HG02571 (cell line): ENCODE measurements at regions not wholly inside any gene's neighbourhood (a gene's known extent, or its start where the extent isn't known, plus 50 kb on each side); places are given as distances from the start of the nearest gene placed in this dataset.

Experiments used
- ATAC-seq: cut with Tn5 transposase; IDR thresholded peaks from one replicate; pipeline ENCODE4 v1.9.1; 2021; ENCODE audit warnings: mild to moderate bottlenecking, moderate library complexity; ENCODE audit not compliant: unreplicated experiment

DNA sequence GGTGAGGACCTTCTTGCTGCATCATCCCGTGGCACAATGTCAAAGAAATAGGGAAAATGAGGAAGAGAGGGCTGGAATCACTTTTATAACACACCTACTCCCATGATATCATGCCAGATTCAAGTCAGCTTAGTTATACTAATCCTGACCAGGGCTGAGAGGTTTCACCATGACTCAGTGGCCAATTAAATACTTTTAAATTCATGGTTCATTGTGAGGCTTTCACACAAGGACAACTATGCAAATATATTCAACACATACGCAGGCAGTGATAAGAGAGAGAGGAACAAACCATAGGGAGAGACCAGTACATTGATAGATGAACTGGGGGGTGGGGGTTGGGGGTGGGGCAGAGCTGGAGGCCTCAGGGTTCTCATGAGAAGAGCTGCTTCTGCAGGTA lies 313.1 kb downstream of the LRFN2 start:
- no peak for ATAC-seq

DNA sequence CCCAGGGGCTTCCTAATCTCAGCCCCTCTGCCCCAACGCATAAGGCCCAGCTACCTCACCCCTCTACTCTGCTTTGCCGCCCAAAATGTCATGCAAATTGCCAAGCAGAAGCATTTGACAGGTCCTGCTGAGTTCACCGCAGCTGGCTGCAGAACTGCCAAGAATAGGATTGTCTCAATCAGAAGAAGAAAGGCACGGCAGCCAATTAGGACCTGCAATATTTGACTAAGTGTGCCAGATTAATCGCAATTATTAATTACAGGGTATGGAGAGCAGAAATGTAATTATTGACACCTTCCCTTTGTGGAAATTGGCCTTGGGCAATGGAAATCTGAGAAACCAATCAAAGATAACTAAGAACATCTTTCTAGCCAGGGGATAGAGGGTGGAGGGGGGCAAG lies 318.6 kb downstream of the LRFN2 start:
- no peak for ATAC-seq

DNA sequence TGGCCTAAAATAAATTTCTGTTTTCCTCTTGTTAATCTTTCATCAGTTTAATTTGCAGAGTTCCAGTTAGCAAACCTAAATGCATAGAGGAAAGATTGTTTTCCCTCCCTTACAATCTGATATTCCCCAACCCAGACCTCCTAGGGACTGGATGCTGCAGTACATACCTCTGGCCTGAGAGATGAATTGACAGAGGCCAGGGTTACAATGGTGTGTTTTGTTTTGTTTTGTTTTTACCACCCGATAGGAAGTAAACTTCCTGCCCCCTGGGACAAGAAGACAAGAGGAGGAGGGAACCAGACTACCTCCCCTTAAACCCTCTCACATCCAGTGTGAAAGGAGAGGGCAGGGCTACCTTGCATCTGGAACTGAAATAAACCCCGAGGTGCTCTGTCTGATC lies 319.0 kb downstream of the LRFN2 start:
- ATAC-seq, result no peak

DNA sequence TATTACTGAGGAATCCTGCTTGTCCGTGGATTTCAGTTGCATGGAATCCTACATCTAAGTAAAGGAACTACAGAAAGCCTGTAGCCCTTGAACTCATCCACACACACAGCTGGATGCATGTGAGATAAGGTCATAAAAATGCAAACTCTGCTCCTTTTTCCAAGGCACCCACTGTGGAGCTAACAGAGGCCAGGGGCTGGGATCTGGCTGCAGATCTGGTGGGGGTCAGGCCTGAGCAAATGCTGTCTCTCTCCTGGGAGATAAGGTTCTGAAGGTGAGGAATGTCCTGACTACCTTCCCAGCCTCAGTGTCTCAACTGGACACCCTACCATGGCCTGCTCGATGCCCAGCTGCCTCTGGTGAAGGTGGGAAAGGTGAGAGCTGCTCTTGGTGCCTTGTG lies 321.5 kb downstream of the LRFN2 start:
- no peak for ATAC-seq

DNA sequence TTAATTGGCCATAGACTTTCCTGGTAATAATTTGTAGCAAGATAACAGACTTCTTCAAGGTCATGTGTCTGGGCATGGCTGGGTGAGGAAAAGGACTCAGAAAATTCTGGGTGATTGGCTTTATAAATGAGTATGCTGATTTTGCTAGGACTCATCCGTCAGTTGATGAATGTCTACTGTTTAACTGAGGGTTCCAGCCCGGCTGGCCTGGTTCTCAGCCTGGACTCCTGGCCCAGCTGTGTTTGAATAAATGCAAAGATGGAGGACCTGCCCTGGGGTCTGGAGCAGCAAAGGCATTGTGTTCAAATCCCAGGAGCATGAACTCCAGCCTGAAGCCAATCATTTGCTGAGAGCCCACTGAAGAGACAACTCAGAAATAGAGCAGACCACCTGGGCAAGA lies 323.2 kb downstream of the LRFN2 start:
- no peak for ATAC-seq

DNA sequence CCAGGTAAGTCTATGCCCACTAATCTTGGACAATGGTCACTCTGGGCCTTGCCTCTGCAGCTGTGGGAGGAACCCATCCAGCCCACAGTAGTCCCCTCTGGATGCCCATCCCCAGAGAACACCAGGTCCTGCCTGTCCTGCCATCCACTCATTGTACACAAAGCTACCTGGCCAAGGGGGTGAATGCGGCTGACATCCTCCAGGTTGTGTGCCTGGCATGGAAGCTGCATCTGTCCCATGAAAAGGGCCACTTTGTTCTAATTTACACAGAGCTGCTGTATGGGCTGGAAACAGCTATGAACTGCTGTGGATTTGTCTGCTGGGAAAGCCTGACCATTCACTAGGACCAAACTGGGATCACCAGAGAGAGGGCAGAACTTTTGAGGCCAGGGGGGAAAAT lies 324.8 kb downstream of the LRFN2 start:
- no peak for ATAC-seq

DNA sequence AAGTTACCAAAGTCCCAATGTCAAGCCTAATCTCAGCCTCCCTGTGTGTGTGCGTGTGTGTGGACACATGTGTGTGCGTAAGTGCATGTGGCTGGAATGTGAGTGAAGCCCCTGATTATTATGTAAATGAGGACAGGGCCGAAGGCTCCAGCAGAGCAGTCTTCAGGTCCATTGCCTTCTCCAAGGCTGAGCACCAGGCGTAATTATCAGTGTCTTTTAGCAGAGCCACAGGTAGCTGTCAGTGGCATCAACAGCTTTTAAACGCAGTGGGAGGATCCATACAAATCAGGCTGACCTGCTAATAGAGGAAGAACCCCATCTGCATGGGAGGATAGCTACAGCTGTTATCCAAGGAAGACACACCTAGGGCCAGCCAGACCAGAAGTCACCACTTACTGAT lies 324.3 kb upstream of the MOCS1 start:
- ATAC-seq, result no peak

DNA sequence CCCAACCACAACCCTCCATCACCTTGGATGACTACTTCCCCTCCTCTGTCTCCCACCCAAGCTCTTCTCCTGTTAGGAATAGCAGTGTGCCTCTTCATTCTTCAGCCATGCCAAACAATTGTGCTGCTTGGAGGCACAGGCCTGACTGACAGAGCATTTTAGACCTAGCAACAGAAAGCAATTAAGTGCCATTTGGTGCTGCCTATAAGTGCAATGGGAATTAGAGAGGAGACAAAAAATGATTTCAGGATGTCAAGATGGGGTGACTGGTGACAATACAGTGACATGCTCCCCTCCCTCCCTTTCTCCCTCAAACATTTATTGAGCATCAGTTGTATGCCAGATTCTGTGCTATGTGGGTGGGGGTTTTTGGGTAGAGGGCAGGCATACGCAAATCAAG lies 322.6 kb upstream of the MOCS1 start:
- ATAC-seq, result no peak

DNA sequence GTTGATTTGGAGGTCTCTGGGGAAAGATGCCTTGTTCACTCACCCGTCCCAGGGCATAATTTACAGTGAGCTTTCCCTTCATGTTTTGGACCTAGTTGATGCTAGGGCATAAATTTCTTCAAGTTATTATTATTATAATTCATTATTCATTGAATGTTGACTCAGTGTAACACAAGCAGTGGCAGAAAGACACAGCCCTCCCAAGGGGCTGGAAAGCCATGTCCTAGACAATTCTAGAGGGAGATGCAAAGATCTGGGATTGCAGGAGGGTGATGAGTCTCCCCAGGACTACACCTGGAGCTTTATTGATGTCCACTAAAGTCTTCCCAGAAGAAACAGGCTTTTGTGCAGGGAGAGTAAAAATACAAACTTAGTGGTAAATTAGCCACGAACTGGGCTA lies 322.0 kb upstream of the MOCS1 start:
- ATAC-seq, result no peak

DNA sequence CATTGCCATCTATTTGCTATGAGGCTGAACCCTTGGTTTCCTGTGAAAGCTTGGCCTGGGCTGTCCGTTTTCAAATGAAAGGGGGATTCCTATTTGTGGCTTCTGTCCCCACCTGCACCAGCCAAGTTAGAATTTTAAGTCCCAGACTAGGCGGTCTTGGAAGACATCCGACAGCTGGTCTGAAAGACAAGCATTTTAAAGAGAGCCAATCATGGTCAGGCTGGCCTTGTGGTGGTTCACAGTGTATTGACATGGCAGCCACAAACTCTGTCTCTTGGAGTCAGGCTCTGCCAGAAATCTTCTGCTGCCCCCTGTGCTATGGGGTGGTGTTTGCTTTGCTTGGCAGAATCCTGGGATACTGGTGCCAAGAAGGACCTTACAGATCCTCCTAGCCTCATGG lies 319.2 kb upstream of the MOCS1 start:
- no peak for ATAC-seq

DNA sequence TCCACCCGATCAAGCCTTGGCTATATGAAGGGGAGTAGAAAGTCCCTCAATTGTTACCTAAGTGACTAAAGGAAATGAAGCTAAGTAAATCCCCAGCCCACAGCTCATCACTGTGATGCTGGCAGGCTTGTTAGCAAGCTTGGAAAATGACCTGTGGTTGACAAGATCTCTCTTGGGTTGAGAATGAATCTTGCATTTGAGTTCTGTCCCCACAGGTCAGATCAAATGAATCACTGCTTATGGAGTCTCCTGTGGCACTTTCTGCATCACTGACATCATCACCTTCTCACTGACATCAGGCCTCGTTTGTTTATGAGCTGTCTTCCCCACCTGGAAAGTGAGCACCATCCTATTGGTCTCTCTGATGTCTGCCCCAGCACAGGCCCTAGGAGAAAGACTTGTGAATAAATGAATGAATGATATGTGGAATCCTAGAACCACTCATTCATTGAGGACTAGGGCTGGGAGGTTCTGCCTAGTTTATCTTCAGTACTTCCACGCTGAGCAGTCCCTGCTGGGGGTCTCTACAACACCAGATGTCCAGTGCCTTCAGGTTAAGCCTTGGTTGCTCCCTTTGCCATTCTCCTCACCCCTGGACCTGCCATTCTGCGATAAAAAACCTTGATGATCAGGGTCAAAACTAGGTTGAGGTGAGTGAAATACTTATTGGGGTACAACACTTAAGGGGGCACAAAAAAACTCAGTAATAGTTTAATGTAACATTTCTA lies 318.4 kb upstream of the MOCS1 start:
- ATAC-seq, result no peak

DNA sequence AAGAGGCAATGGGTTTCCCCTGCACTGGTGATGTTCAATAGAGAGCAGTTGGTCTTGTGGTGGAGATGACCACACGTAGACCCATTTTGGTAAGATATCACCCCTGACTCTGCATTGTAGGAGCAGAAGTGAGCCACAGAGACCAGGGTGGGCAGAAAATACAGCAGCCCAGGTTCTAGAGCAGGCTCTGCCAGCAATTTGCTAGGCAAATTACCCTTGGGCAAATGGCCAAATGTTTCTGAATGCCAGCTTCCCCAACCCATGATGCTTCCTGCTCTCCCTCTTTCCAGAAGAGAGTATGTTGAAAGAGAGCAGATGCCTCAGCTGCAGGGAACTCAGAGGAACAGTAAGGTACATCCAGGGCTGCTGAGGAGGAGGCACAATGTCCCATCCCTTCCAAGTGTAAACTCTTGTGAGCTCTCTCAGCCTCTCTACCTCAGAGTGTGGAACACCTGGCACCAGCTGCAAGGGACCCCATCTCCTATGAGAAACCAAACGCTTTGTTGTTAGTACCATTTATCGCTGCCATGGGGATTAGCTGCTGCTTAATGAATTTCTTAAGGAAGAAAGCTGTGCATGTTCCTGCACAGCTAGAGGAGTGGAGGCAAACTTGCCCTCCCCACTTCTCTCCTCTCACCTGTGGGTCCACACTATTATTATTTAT lies 317.5 kb upstream of the MOCS1 start:
- ATAC-seq, result no peak

DNA sequence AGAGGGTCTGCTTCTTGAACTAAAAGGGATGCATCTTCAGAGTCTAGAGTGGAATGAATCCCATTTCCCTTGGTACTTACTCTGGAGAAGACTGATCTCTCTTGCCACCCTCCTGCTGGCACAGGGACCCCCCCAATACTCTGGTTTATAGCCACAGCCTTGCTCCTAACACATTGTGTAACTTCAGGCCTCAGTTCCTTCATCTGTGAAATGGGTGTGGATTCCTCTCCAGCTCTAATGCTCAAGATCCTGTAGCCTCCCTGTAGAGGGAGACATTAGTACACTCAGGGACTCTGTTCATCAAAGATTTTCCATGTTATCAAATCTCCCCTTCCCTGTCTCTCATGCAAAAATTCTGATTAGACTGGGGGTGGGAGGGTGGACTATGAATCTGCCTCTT lies 315.7 kb upstream of the MOCS1 start:
- no peak for ATAC-seq

DNA sequence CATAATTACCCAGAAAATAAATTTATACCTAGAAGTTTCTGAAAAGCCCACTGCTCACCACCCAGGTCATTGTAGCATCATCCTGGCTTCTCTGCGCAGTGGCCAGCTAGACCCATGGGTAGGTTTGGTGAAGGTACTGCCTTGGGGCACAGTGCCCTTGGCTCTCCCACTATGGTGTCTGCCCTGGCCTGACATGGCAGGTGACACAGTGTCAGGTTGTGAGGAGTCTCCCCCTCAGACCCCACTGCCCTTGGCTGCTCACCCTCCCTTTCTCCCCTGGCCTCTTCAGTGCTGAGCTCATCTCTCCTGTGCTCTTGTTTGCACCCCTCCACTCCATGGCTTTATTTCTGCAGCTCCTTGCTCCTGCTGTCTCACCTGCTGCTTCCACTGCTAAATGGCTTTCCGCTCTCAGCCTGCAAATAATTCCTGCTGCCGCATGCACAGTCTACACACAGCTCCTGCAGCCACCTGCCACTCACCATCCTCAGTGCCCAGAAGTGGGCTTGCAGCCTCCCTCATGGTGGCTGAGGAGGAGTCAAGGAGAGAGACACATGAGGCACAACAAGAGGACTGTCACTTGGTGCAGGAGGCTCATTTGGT lies 313.4 kb upstream of the MOCS1 start:
- ATAC-seq, result no peak

DNA sequence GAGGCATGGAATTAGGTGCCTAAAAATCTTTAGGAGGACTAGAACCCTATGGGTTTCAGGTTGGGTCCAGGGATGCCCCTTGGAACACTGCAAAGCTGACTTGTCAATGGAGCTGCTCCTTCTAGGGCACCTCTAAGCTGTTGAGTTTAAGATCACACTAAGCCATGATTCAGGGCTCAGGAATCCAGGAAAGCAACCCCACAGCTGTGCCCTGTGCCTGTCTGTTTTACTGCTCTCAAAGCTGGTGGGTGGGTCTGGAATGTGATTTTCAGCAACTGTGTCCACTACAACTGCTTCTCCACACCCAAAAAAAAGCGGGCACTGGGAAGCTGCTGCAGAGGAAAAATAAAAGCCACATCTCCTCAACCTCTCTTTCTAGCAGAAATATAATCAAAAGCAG lies 310.4 kb upstream of the MOCS1 start:
- no peak for ATAC-seq

DNA sequence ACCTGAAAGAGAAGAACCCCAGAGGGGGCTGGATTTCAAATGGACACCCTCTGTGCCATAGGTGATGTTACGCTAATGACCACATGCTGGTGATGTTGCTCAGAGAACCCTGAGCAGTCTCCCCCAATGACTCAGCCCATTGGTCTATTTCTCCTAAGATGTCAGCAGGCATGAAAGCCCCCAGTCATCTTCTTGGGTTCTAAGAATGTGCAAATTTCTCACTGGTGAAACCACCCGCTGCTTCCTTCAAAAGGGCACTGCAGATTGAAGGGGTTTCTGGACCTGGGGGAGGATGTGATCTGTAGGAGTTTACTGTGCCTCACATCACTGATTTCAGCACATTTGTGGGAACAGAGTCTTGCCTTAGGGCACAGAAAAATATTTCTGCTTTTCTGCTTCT lies 298.4 kb upstream of the MOCS1 start:
- no peak for ATAC-seq

DNA sequence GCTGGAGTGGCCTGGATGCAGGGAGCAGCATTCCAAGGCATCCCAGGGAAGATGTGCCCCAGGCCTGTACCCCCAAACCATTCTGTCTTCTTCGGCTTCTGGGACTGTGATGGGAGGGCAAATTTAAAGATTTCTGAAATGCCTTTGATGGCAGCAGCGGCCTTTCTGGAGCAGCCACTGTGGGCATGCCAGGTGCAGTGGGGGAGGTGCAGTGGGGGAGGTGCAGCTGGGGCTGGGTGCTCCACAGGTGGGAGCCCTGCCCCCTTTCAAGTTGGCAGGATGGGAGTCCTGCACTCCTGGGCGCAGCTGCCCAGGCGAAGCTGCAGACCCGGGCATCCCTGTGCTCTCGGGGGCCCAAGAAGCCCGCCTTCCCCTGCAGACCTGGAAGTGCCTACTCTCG lies 293.5 kb upstream of the MOCS1 start:
- no peak for ATAC-seq

DNA sequence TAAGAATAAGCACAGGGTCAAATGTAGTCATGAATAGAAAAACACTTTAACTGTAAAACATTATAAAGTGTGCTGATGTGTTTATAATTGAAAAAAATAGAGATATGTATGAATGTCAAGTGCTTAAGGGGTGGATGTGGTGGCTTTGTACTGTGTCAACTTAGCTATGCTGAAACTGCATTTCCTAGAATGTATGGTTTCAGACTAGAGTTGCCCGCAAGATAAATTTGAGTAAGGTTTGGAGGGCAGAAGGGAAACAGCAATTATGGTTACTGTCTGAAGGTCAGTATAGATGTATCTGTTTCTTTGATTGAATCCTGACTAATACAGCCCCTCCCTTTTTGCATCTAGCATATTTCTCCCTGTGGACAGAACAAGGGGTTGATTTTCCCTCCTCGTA lies 288.1 kb upstream of the MOCS1 start:
- no peak for ATAC-seq

DNA sequence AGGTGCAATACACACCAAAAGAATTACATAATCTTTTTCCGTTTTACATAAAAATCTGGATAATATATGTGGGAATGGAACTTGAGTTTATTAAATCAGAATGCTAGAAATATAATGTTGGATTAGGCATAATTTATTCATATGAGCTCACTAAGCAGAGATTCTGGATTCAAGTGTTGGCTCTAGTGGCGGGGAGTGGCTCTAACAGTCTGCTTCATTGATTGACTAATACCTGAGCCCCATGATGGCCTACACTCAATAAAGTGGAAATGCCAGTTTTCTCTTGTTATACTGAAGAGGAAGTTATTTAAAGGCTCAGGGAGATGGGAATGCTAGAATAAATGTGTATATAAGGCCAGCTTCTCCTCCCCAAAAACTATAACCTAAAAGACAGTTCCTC lies 285.5 kb upstream of the MOCS1 start:
- ATAC-seq, result no peak

DNA sequence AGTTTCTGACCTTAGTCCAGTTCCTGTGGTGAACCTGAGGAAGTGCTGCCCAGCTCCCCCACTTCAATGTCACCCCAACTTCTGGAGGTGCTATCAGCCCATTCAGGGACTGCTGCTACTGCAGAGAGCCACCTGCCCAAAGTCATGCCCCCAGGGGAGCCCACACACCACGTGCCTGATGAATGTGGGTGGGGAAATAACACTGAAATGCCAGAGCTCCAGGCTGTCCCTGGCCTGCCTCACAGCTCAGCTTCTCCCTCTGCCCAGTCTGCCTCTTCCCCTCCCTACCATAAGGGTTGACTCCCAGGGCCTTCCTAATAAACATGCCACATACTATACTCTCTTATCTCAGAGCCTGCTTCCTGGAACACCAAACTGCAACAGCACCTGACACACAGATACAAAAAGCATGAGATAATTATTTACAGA lies 276.4 kb upstream of the MOCS1 start:
- ATAC-seq, result no peak

DNA sequence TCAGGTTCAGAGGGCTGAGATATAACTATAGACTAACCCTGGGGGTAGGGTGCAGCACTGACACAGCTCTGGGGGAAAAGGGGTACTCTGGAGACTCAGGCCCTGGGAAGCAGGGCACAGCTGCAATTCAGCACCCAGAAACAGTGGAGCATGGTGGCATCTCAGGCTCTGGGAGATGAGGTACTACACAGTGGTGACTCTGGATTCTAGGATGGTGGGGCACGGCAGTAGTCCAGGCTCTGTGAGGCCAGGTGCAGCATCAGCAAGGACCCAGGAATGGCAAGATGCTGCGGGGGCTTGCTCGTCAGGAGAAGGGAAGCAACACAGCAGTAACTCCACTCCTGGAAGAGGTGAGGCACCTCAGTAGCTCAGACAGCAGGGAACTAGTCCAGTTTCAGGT lies 271.5 kb upstream of the MOCS1 start:
- no peak for ATAC-seq

DNA sequence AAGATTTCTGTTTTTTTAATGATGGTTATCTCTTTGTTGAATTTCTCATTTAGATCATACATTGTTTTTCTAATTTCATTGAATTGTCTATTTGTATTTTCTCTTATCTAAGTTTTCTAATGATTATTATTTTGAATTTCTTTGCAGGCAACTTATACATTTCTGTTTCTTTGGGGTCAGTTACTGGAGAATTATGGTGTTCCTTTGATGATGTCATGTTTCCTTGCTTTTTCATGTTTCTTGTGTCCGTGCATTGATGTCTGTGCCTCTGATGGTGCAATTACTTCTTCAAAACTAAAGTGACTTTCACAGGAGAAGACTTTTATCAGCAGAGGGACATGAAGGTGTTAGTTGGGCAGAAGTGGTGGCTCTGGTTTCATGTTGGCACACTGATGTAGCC lies 270.7 kb upstream of the MOCS1 start:
- ATAC-seq, result no peak

DNA sequence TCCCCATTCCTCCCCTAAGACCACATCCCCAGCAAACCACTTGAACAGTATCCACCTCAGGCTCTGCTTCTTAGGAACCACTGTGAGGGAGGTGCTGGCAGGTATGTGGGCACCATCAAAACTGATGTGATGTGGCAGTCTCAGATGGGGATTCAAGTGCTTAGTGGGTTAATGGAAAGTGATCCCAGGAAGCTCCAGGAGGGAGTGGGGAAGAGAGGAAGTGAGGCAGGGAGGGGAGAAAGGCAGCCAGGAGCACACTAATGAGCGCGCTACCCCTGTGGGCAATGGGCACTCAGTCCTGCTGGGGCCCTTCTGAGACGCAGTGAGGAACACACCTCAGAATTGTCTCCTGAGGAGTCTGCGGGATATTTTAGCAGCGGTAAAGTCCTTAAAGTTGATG lies 263.1 kb upstream of the MOCS1 start:
- ATAC-seq, result no peak
